MM.1S (cell line): ENCODE measurements at regions not wholly inside any gene's neighbourhood (a gene's known extent, or its start where the extent isn't known, plus 50 kb on each side); places are given as distances from the start of the nearest gene placed in this dataset.

Source experiments
- DNase-seq: peaks from one replicate; pipeline ENCODE4 v3.0.0-alpha.2; 2015
- H2AFZ ChIP-seq: fragments of 300-600 bp; sonication (generic); 2 replicates; pipeline ENCODE4 v1.6.0; 2016; ENCODE audit warnings: antibody characterized with exemption, low read length
- H3F3A ChIP-seq: fragments of 300-600 bp; sonication (generic); 2 replicates; pipeline ENCODE4 v1.6.1; 2016; ENCODE audit warnings: mild to moderate bottlenecking, antibody characterized with exemption, low read length, moderate library complexity, mixed read lengths; ENCODE audit not compliant: insufficient read depth
- H3K27ac ChIP-seq: fragments of 300-600 bp; sonication (generic); 2 replicates; pipeline ENCODE4 v1.5.1; 2016; ENCODE audit warnings: mild to moderate bottlenecking, low read length
- H3K27me3 ChIP-seq: fragments of 300-600 bp; sonication (generic); replicated peaks from 2 replicates; pipeline ENCODE4 v1.6.0; 2016; ENCODE audit warnings: low read length; ENCODE audit not compliant: insufficient read depth
- H3K36me3 ChIP-seq: fragments of 300-600 bp; sonication (generic); replicated peaks from 2 replicates; pipeline ENCODE4 v1.6.1; 2016; ENCODE audit warnings: mild to moderate bottlenecking, low read length, mixed read lengths; ENCODE audit not compliant: insufficient read depth
- H3K4me1 ChIP-seq: fragments of 300-600 bp; sonication (generic); 2 replicates; pipeline ENCODE4 v1.6.1; 2016; ENCODE audit warnings: low read length, mixed read lengths
- H3K4me2 ChIP-seq: fragments of 300-600 bp; sonication (generic); 2 replicates; pipeline ENCODE4 v1.6.0; 2016; ENCODE audit warnings: low read depth, low read length
- H3K4me3 ChIP-seq: fragments of 300-600 bp; sonication (generic); 2 replicates; pipeline ENCODE4 v1.5.1; 2016; ENCODE audit warnings: low read length, mixed read lengths
- H3K79me2 ChIP-seq: fragments of 300-600 bp; sonication (generic); 2 replicates; pipeline ENCODE4 v1.6.1; 2016; ENCODE audit warnings: mixed run types, low read length, mixed read lengths
- H3K9ac ChIP-seq: fragments of 300-600 bp; sonication (generic); 2 replicates; pipeline ENCODE4 v1.6.1; 2016; ENCODE audit warnings: low read length, mixed read lengths
- H3K9me2 ChIP-seq: fragments of 300-600 bp; sonication (generic); replicated peaks from 2 replicates; pipeline ENCODE4 v1.6.1; 2016; ENCODE audit warnings: mild to moderate bottlenecking, low read length, mixed read lengths; ENCODE audit not compliant: insufficient read depth
- H3K9me3 ChIP-seq: fragments of 300-600 bp; sonication (generic); replicated peaks from 2 replicates; pipeline ENCODE4 v1.6.1; 2016; ENCODE audit warnings: mild to moderate bottlenecking, low read length, mixed read lengths; ENCODE audit not compliant: insufficient read depth
- H4K20me1 ChIP-seq: fragments of 300-600 bp; sonication (generic); 2 replicates; pipeline ENCODE4 v1.6.1; 2016; ENCODE audit warnings: mild to moderate bottlenecking, low read length, moderate library complexity, mixed read lengths; ENCODE audit not compliant: insufficient read depth
- CTCF ChIP-seq: fragments of 300-600 bp; sonication (generic); IDR thresholded peaks from 2 replicates; pipeline ENCODE4 v1.5.1; 2016; ENCODE audit warnings: antibody characterized with exemption, low read length, mixed read lengths
- EZH2 ChIP-seq: fragments of 300-600 bp; sonication (generic); optimal IDR thresholded peaks from 2 replicates; pipeline ENCODE3; 2017; ENCODE audit warnings: low read depth, mild to moderate bottlenecking, antibody characterized with exemption, low read length, mixed read lengths
- EZH2phosphoT487 ChIP-seq: fragments of 300-600 bp; sonication (generic); IDR thresholded peaks from 2 replicates; pipeline ENCODE4 v1.6.1; 2018; ENCODE audit warnings: antibody characterized with exemption, low read length

- H3K9me2 ChIP-seq: no peaks in the 10 kb centered on the region
- no peak overlapping the region for H3K27ac ChIP-seq
- H3K4me1 ChIP-seq: no peaks in the 10 kb centered on the region
- no peak overlapping the region for H3K4me3 ChIP-seq
- no peaks in the 10 kb centered on the region for H3K27me3 ChIP-seq
- no peak overlapping the region for H2AFZ ChIP-seq
- no peaks in the 10 kb centered on the region for H3K36me3 ChIP-seq
- H4K20me1 ChIP-seq: no peaks in the 10 kb centered on the region
- H3K9ac ChIP-seq: no peak overlapping the region
- no peaks in the 10 kb centered on the region for H3F3A ChIP-seq
- no peaks in the 10 kb centered on the region for H3K9me3 ChIP-seq
- no peaks in the 10 kb centered on the region for H3K79me2 ChIP-seq
- TF ChIP-seq EZH2: no peak
- TF ChIP-seq EZH2phosphoT487: no peak
- no peak for TF ChIP-seq CTCF
- DNase-seq: no peak
- no peak overlapping the region for H3K4me2 ChIP-seq
These were observed 90.7 kb upstream of the PTPRM start for GRCh38 chr18:7476386-7476785.

- Histone ChIP-seq H3K4me2 (no peak overlapping the region), H3K9me2 (no peaks in the 10 kb centered on the region), H3K9ac (no peak overlapping the region), H3K4me3 (no peak overlapping the region), H4K20me1 (no peaks in the 10 kb centered on the region), H2AFZ (no peak overlapping the region), H3F3A (no peaks in the 10 kb centered on the region), H3K4me1 (no peaks in the 10 kb centered on the region), H3K79me2 (no peaks in the 10 kb centered on the region), H3K27ac (no peak overlapping the region), H3K36me3 (no peaks in the 10 kb centered on the region), H3K27me3 (no peaks in the 10 kb centered on the region), H3K9me3 (no peaks in the 10 kb centered on the region)
- no peak for DNase-seq
- no peak for TF ChIP-seq CTCF
- TF ChIP-seq EZH2phosphoT487: no peak
- no peak for TF ChIP-seq EZH2
These were observed 87.4 kb upstream of the PTPRM start for GRCh38 chr18:7479756-7480155.

GRCh38 chr18:7480879-7481278 is 86.2 kb upstream of the PTPRM start:
- no peak for DNase-seq
- H3K27ac ChIP-seq: no peak overlapping the region

More at GRCh38 chr18:7480879-7481278, 86.2 kb upstream of the PTPRM start:
- H3K79me2 ChIP-seq: no peaks in the 10 kb centered on the region
- H3K4me3 ChIP-seq: no peak overlapping the region
- H3K27me3 ChIP-seq: no peaks in the 10 kb centered on the region
- TF ChIP-seq CTCF (no peak), EZH2 (no peak), EZH2phosphoT487 (no peak)
- H2AFZ ChIP-seq: no peak overlapping the region
- no peak overlapping the region for H3K9ac ChIP-seq
- H4K20me1 ChIP-seq: no peaks in the 10 kb centered on the region
- no peaks in the 10 kb centered on the region for H3K9me3 ChIP-seq
- H3K4me1 ChIP-seq: no peaks in the 10 kb centered on the region
- H3K9me2 ChIP-seq: no peaks in the 10 kb centered on the region
- H3K4me2 ChIP-seq: no peak overlapping the region
- H3K36me3 ChIP-seq: no peaks in the 10 kb centered on the region
- H3F3A ChIP-seq: no peaks in the 10 kb centered on the region
